Tibial nerve (tissue), 4 donors: ENCODE measurements at regions not wholly inside any gene's neighbourhood (a gene's known extent, or its start where the extent isn't known, plus 50 kb on each side); places are given as distances from the start of the nearest gene placed in this dataset.
A peak's percentile ranks its signal among the peaks of the same experiment; 100 is the strongest.

ENCODE experiments used
- DNase-seq, 2 donors: peaks; one replicate each; pipeline ENCODE4 v3.0.0-alpha.2; 2019; ENCODE audit warnings: low spot score in 2 of 2
- H3K27ac ChIP-seq, 4 donors: fragments of 200-600 bp; sonication (generic) in 3 of 4; one replicate each; pipeline ENCODE4 v1.5.1; 2017 to 2019; ENCODE audit warnings: mild to moderate bottlenecking in 1 of 4
- H3K27me3 ChIP-seq, 2 donors: fragments of 200-600 bp; sonication (generic) in 1 of 2; one replicate each; pipeline versions ENCODE4 v1.5.1 to v1.6.0; 2017 to 2019
- H3K36me3 ChIP-seq, 3 donors: fragments of 200-600 bp; sonication (generic); one replicate each; pipeline ENCODE4 v1.5.1; 2018 to 2019
- H3K4me1 ChIP-seq, 4 donors: fragments of 200-600 bp; sonication (generic) in 3 of 4; one replicate each; pipeline ENCODE4 v1.5.1; 2017 to 2019
- H3K4me3 ChIP-seq, 4 donors: fragments of 200-600 bp; sonication (generic) in 3 of 4; one replicate each; pipeline ENCODE4 v1.5.1; 2017 to 2019; ENCODE audit warnings: mild to moderate bottlenecking in 1 of 4, moderate library complexity in 1 of 4
- H3K9me3 ChIP-seq, 4 donors: fragments of 200-600 bp; sonication (generic) in 3 of 4; one replicate each; pipeline ENCODE4 v1.5.1; 2017 to 2019
- CTCF ChIP-seq, 5 experiments: fragments of 200-600 bp in 3 of 5; fragments of 450-650 bp in 2 of 5; sonication (generic) in 3 of 5; IDR thresholded peaks; one replicate each; pipeline ENCODE4 v1.5.1; 2016 to 2019; ENCODE audit warnings: antibody characterized with exemption in 5 of 5, mild to moderate bottlenecking in 3 of 5, moderate library complexity in 2 of 5
- EP300 ChIP-seq, 2 donors: sonication (generic); formaldehyde crosslinking; IDR thresholded peaks; one replicate each; pipeline ENCODE4 v1.6.1; 2017; ENCODE audit warnings: antibody characterized with exemption in 2 of 2, mild to moderate bottlenecking in 1 of 2
- POLR2A ChIP-seq, 2 donors: fragments of 450-650 bp; IDR thresholded peaks; one replicate each; pipeline ENCODE4 v1.6.1; 2017; ENCODE audit warnings: antibody characterized with exemption in 2 of 2, mild to moderate bottlenecking in 2 of 2, moderate library complexity in 2 of 2
- WGBS, 2 donors: methylation state at CpG; one replicate each; pipeline ENCODE4 v1.1.5; 2018; 5-methylcytosine and 5-hydroxymethylcytosine counted together

- Histone ChIP-seq H3K4me1 (peaks cover 0 to 16% (median 0%) of the 10 kb centered on the region in 4 donors), H3K27me3 (no peaks in the 10 kb centered on the region), H3K27ac (no peak overlapping the region), H3K9me3 (no peaks in the 10 kb centered on the region), H3K36me3 (no peaks in the 10 kb centered on the region), H3K4me3 (no peak overlapping the region)
- DNase-seq, result no peak
- TF ChIP-seq EP300 (IDR thresholded peaks at IDR 0.05) (no peak), POLR2A (IDR thresholded peaks at IDR 0.05) (no peak), CTCF (IDR thresholded peaks at IDR 0.05) (no peak)
- 93 to 98% methylated on average over 3 of the region's 3 CpGs for WGBS, 2 donors
Measured at GRCh38 chr15:95931619-95932018, 398.9 kb upstream of the NR2F2 start.

DNA sequence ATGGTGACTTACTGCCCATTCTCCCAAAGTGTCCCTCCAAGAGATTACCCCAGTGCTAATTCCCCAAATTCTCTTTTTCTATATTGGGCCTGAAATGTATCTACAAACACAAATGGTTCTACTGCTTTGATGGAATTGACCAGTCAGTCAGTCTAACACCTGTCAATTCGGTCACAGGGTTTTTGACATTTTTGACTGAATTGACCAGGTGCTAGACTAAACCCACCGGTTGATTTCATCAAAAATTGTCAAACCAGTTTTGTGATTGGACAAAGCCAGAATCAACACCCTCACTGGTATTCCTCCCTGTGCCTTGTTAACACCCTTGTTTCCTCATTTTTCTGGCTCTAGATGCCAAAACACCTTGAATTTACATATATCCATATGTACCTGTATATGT is 398.4 kb upstream of the NR2F2 start:
- no peak overlapping the region for H3K27ac ChIP-seq
- H3K4me3 ChIP-seq, result no peak overlapping the region
- 98% methylated on average over 2 of the region's 2 CpGs for WGBS, 2 donors

GRCh38 chr15:95932676-95933075 is 397.8 kb upstream of the NR2F2 start:
- TF ChIP-seq EP300 (IDR thresholded peaks at IDR 0.05) (no peak), POLR2A (IDR thresholded peaks at IDR 0.05) (no peak), CTCF (IDR thresholded peaks at IDR 0.05) (no peak)
- DNase-seq, result no peak
- Histone ChIP-seq H3K36me3 (no peaks in the 10 kb centered on the region), H3K4me3 (no peak overlapping the region), H3K27ac (no peak overlapping the region), H3K9me3 (no peaks in the 10 kb centered on the region), H3K27me3 (no peaks in the 10 kb centered on the region), H3K4me1 (peaks cover 0 to 27% (median 3%) of the 10 kb centered on the region in 4 donors)
- 87 to 88% methylated on average over 4 of the region's 4 CpGs for WGBS, 2 donors

More for the DNA sequence above, 398.4 kb upstream of the NR2F2 start:
- TF ChIP-seq POLR2A (IDR thresholded peaks at IDR 0.05), result no peak
- no peak for TF ChIP-seq EP300 (IDR thresholded peaks at IDR 0.05)
- no peak for TF ChIP-seq CTCF (IDR thresholded peaks at IDR 0.05)
- Histone ChIP-seq H3K4me1 (peaks cover 0 to 22% (median 2%) of the 10 kb centered on the region in 4 donors), H3K27me3 (no peaks in the 10 kb centered on the region), H3K9me3 (no peaks in the 10 kb centered on the region), H3K36me3 (no peaks in the 10 kb centered on the region)
- no peak for DNase-seq

- no peaks in the 10 kb centered on the region for H3K27me3 ChIP-seq
- peak overlapping the region in 2 of 4 donors; percentile 46 to 57 for H3K27ac ChIP-seq
- TF ChIP-seq CTCF (IDR thresholded peaks at IDR 0.05) (no peak), POLR2A (IDR thresholded peaks at IDR 0.05) (no peak), EP300 (IDR thresholded peaks at IDR 0.05) (no peak)
- no peak overlapping the region for H3K4me3 ChIP-seq
- DNase-seq, result no peak
- H3K36me3 ChIP-seq, result no peaks in the 10 kb centered on the region
- 20 to 31% methylated on average over 2 of the region's 2 CpGs for WGBS, 2 donors
- H3K4me1 ChIP-seq, result peaks cover 0 to 31% (median 3%) of the 10 kb centered on the region in 4 donors
- no peaks in the 10 kb centered on the region for H3K9me3 ChIP-seq
Measured at GRCh38 chr15:95935852-95936251, 394.6 kb upstream of the NR2F2 start.

- TF ChIP-seq EP300 (IDR thresholded peaks at IDR 0.05) (no peak), POLR2A (IDR thresholded peaks at IDR 0.05) (no peak), CTCF (IDR thresholded peaks at IDR 0.05) (no peak)
- no peak for DNase-seq
- Histone ChIP-seq H3K4me1 (peaks cover 0 to 31% (median 3%) of the 10 kb centered on the region in 4 donors), H3K4me3 (no peak overlapping the region), H3K27me3 (no peaks in the 10 kb centered on the region), H3K36me3 (no peaks in the 10 kb centered on the region), H3K9me3 (no peaks in the 10 kb centered on the region), H3K27ac (peak overlapping the region in 2 of 4 donors; percentile 29 to 46)
- 48 to 63% methylated on average over 2 of the region's 2 CpGs for WGBS, 2 donors
Measured at GRCh38 chr15:95937128-95937528, 393.4 kb upstream of the NR2F2 start.
